ENCODE measurements at regions not wholly inside any gene's neighbourhood (a gene's known extent, or its start where the extent isn't known, plus 50 kb on each side); places are given as distances from the start of the nearest gene placed in this dataset.

DNA sequence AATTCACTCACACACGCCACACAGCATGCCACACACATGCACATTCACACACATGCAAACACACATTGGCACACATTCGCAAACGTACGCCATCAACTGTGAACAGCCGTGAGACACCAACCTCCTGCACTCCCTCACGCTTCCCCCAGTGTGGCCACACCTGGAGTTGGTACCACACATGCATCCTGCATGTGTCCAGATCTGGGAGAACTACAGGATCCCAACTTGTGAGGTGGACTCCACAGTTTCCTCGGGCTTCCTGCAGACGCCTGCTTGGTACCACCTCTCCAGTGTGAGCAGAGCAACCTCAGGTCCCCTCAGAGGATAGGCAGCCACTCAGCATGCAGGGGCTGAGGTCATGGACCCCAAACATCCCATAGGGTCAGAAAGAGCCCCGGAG, 239.0 kb downstream of the EIPR1 start:
- TF ChIP-seq CTCF (IDR thresholded peaks at IDR 0.05) (no peak), POLR2AphosphoS5 (IDR thresholded peaks at IDR 0.05) (no peak)

Measured in suprapubic skin (tissue), 3 donors.